EL (cell line): ENCODE measurements at regions not wholly inside any gene's neighbourhood (a gene's known extent, or its start where the extent isn't known, plus 50 kb on each side); places are given as distances from the start of the nearest gene placed in this dataset.
A peak's percentile ranks its signal among the peaks of the same experiment; 100 is the strongest.
"Not testable (repeated sequence)": the region's sequence is repeated elsewhere in the genome, so short reads cannot be mapped to it uniquely, and the experiment has no call there.

Source experiments
- DNase-seq: peaks from one replicate; pipeline ENCODE4 v3.0.0-alpha.2; 2016

GRCh38 chr12:115296613-115297198 lies 612.7 kb upstream of the TBX3 start:
- DNase-seq = no peak

GRCh38 chr12:115295886-115296285 lies 611.9 kb upstream of the TBX3 start:
- DNase-seq = no peak

GRCh38 chr12:115294453-115295133 lies 610.6 kb upstream of the TBX3 start:
- peak; percentile 8 for DNase-seq

GRCh38 chr12:115285429-115285828 lies 601.5 kb upstream of the TBX3 start:
- not testable (repeated sequence) for DNase-seq

- DNase-seq = no peak
Measured at GRCh38 chr12:115273456-115273855, 589.5 kb upstream of the TBX3 start.

GRCh38 chr12:115268451-115268850 lies 584.5 kb upstream of the TBX3 start:
- no peak for DNase-seq

GRCh38 chr12:115267891-115268290 lies 583.9 kb upstream of the TBX3 start:
- peak; percentile 40 for DNase-seq

- DNase-seq = no peak
Measured at GRCh38 chr12:115267464-115267863, 583.5 kb upstream of the TBX3 start.

GRCh38 chr12:115264605-115265004 lies 580.6 kb upstream of the TBX3 start:
- DNase-seq = no peak

- peak; percentile 26 for DNase-seq
Measured at GRCh38 chr12:115261691-115262398, 577.9 kb upstream of the TBX3 start.

GRCh38 chr12:115260762-115261675 lies 577.0 kb upstream of the TBX3 start:
- DNase-seq = no peak

- DNase-seq = no peak
Measured at GRCh38 chr12:115259968-115260747, 576.2 kb upstream of the TBX3 start.

GRCh38 chr12:115257791-115258190 lies 573.8 kb upstream of the TBX3 start:
- peak; percentile 70 for DNase-seq

- DNase-seq = no peak
Measured at GRCh38 chr12:115255962-115256361, 572.0 kb upstream of the TBX3 start.

- DNase-seq = no peak
Measured at GRCh38 chr12:115255257-115255656, 571.3 kb upstream of the TBX3 start.

GRCh38 chr12:115253049-115253448 lies 569.1 kb upstream of the TBX3 start:
- no peak for DNase-seq

GRCh38 chr12:115251727-115252126 lies 567.8 kb upstream of the TBX3 start:
- peak; percentile 15 for DNase-seq

GRCh38 chr12:115249671-115250278 lies 565.8 kb upstream of the TBX3 start:
- no peak for DNase-seq

GRCh38 chr12:115245020-115245419 lies 561.0 kb upstream of the TBX3 start:
- DNase-seq = no peak

- no peak for DNase-seq
Measured at GRCh38 chr12:115243933-115244628, 560.1 kb upstream of the TBX3 start.

- DNase-seq = no peak
Measured at GRCh38 chr12:115240251-115240650, 556.3 kb upstream of the TBX3 start.
